Endothelial cell of umbilical vein (primary cell): ENCODE measurements at regions not wholly inside any gene's neighbourhood (a gene's known extent, or its start where the extent isn't known, plus 50 kb on each side); places are given as distances from the start of the nearest gene placed in this dataset.

Source experiments
- CTCF ChIP-seq, 2 donors: IDR thresholded peaks; 1 replicate in 1 of 2; 2 replicates in 1 of 2; pipeline ENCODE4 v1.5.1; 2011; ENCODE audit warnings: low read length in 2 of 2, mild to moderate bottlenecking in 2 of 2, moderate library complexity in 2 of 2, control low read depth in 1 of 2, inconsistent platforms in 1 of 2, low read depth in 1 of 2; ENCODE audit not compliant: insufficient read depth in 1 of 2; ENCODE audit errors: extremely low read depth in 1 of 2
- MAX ChIP-seq: IDR thresholded peaks from 2 replicates; pipeline ENCODE4 v1.6.1; 2011; ENCODE audit not compliant: insufficient read depth, insufficient read length
- POLR2A ChIP-seq: IDR thresholded peaks from 2 replicates; pipeline ENCODE4 v1.6.1; 2012; ENCODE audit warnings: low read depth, mild to moderate bottlenecking, control low read depth, low read length
- POLR2AphosphoS5 ChIP-seq: IDR thresholded peaks from 2 replicates; pipeline ENCODE4 v1.6.1; 2012; ENCODE audit warnings: low read depth, mild to moderate bottlenecking, control low read depth, low read length, moderate library complexity; ENCODE audit not compliant: insufficient read depth

GRCh38 chr2:22360735-22361374 is 1024.1 kb upstream of the KLHL29 start:
- TF ChIP-seq POLR2A (no peak), CTCF (IDR thresholded peaks at IDR 0.05; ENCODE audit: extremely low read depth in 1 of 2, insufficient read depth in 1 of 2, low read depth in 1 of 2, low read length in 2 of 2) (no peak), POLR2AphosphoS5 (no peak), MAX (no peak)
